GM10248 (cell line): ENCODE measurements at regions not wholly inside any gene's neighbourhood (a gene's known extent, or its start where the extent isn't known, plus 50 kb on each side); places are given as distances from the start of the nearest gene placed in this dataset.
A peak's percentile ranks its signal among the peaks of the same experiment; 100 is the strongest.

Experiments
- CTCF ChIA-PET: fragments of 300-600 bp; sonication (Branson Sonifier 250); formaldehyde crosslinking; extraction: SDS; loops from one replicate; lab custom pipeline; 2021; ENCODE audit warnings: antibody characterized with exemption; lab: Yijun Ruan, JAX
- POLR2A ChIA-PET: fragments of 350-650 bp; sonication (Branson Sonifier 250); formaldehyde crosslinking; extraction: SDS; loops from one replicate; lab custom pipeline; 2020; ENCODE audit warnings: antibody characterized with exemption; lab: Yijun Ruan, JAX
- DNase-seq: peaks from one replicate; pipeline ENCODE4 v3.0.0; 2012; ENCODE audit errors: extremely low spot score
- TF ChIP-seq, protein P1 (sequence below): IDR thresholded peaks from 2 replicates; pipeline ENCODE4 v1.5.1; 2012; ENCODE audit warnings: mild to moderate bottlenecking, low read depth; ENCODE audit errors: extremely low read depth, missing control alignments, control extremely low read depth

DNA sequence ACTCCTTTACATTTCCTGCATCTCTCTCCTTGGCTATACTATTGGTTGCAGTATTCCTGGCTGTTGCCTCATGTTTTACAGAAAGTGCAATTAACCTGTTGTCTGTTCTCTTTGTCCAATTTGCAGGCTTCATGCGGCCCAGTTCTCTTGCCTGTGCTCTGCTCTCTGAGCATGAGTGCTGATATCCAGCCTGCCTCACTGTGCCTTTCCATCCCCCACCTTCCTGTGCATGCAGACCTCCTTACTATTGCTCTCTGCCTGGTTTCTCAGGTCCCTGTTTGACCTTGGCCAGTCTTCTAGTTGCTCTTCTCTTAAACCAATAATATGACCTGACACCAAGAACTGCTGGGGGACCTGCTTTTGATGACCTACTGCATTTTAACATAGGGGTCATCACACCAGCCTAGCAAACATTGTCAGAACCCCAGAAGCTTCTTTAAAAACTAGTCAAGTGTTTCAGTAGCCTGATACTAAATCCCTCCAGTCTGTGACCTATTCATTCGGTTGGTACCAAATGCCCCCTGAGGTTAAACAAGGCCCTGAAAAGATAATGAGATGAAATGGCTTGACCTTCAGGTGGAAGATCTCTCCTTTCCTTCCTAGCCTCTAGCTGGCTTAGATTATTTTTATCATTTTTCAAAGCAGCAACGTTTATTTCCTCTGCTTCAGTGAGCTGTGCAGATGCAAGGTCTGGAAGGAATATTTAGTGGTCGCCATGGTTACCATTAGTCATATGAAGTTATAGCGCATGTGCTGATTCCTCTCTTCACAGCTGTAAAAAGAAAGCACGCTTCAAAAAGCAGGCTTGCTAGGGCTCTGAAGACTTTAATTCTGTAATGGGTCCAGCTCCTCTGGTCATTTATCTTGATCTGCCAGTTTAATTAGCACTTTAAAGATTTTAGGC lies 216.5 kb downstream of the PHLDA1 start:
- DNase-seq, result peak; percentile 14
- POLR2A ChIA-PET, result no interaction called here
- CTCF ChIA-PET, result interaction anchor here (1.1 to 1.2 kb wide), 2 partner anchors 10 to 216 kb away, joined by 3 read pairs; no protein-coding TSS in a partner anchor
- TF ChIP-seq, protein P1, sequence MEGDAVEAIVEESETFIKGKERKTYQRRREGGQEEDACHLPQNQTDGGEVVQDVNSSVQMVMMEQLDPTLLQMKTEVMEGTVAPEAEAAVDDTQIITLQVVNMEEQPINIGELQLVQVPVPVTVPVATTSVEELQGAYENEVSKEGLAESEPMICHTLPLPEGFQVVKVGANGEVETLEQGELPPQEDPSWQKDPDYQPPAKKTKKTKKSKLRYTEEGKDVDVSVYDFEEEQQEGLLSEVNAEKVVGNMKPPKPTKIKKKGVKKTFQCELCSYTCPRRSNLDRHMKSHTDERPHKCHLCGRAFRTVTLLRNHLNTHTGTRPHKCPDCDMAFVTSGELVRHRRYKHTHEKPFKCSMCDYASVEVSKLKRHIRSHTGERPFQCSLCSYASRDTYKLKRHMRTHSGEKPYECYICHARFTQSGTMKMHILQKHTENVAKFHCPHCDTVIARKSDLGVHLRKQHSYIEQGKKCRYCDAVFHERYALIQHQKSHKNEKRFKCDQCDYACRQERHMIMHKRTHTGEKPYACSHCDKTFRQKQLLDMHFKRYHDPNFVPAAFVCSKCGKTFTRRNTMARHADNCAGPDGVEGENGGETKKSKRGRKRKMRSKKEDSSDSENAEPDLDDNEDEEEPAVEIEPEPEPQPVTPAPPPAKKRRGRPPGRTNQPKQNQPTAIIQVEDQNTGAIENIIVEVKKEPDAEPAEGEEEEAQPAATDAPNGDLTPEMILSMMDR, result no peak

DNA sequence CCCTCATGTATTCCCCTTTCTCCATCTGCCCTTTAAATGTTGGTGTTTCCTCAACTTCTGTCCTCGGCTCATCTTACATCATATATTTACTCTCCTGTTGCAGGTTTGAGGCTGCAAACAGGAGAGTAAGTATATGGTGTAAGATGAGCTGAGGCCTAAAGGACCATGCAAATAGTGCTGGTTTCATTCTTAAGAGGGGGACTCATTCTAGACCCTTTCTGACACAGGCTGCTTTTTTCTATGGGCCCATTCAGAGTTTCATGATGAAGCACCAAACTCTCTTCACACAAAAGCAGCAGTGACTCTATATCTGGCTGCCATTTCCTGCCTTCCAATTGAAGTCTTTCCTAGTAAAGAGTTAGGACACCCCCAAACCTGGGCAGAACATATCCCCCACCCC lies 218.5 kb downstream of the PHLDA1 start:
- TF ChIP-seq, protein P1, result no peak
- POLR2A ChIA-PET, result no interaction called here
- CTCF ChIA-PET, result interaction anchor here (2.0 kb wide), 1 partner anchor 10 kb away, joined by 8 read pairs; no protein-coding TSS in a partner anchor
- DNase-seq, result no peak

DNA sequence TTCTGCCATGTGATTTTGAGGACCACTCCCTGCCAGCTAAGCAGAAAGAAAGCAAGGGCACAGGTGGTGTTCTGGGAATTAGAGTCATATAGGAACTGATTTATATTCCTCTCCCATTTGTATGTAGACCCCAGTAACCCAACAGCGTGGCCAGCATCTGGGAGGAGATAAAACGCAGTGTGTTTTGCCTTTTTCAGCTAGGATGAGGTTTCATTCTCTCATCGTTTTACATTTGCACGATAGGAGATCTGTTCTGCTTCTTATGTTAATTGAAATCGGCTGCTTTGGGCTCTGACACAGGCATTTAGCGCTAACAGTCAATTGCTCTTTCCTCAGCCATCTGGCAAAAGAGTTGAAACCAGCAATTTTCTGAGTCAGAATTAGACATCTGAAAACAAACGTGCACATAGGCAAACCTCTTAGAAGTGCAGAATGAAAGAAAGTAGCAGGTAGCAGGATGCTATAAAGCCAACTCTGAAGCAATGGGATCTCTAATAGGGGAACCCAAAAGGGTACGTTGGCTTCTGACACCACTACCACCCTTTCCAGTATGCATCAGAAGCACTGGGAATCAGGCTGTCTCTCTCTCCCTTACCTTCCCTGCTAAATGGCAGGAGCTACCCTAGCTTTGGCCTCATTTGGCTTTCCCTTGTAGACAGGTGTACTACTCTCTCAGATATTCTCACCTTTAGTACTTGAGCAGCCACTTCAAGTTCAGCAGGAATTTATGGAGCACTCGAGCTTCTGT lies 219.1 kb downstream of the PHLDA1 start:
- POLR2A ChIA-PET, result no interaction called here
- CTCF ChIA-PET, result interaction anchor here (2.0 kb wide), 1 partner anchor 9 kb away, joined by 8 read pairs; no protein-coding TSS in a partner anchor
- no peak for DNase-seq
- TF ChIP-seq, protein P1, result no peak

DNA sequence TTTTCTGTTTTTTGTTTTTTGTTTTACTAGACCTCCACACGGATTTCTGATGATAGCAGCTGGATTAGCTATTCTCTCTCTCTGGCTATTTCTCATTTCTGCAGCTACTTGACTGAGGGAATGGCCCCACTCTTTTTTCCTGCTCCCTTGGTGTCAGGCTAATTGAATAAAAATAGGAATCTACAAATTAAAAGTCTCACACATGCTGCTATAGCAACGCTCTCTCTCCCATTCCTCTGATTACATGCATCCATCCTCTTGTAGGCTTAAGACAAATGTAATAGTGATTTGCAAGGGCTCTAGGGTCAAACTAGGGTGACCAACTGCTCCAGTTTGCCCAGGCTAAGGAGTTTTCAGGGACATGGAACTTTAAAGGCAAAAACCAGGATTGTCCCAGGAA lies 221.8 kb downstream of the PHLDA1 start:
- DNase-seq, result no peak
- ChIA-PET CTCF (no interaction called here), POLR2A (no interaction called here)
- TF ChIP-seq, protein P1, result no peak

DNA sequence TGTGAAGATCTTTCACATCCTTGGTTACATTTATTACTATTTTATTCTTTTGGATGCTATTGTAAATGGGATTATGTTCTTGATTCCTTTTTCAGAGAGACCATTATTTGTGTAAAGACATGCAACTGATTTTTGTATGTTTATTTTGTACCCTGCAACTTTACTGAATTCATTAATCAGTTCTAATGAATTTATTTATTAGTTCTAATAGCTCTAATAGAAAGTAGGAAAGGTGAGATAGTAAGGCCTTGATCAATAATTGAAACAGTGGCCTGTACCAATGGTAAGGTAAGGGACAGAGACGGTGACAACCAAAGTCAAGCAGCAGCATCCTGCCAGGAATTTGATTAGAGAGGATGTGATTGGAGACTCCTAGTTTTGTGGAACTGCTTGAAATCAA lies 224.1 kb downstream of the PHLDA1 start:
- ChIA-PET POLR2A (no interaction called here), CTCF (interaction anchor here (1.0 kb wide), 1 partner anchor 10 kb away, joined by 3 read pairs; no protein-coding TSS in a partner anchor)
- DNase-seq, result no peak
- TF ChIP-seq, protein P1, result no peak

DNA sequence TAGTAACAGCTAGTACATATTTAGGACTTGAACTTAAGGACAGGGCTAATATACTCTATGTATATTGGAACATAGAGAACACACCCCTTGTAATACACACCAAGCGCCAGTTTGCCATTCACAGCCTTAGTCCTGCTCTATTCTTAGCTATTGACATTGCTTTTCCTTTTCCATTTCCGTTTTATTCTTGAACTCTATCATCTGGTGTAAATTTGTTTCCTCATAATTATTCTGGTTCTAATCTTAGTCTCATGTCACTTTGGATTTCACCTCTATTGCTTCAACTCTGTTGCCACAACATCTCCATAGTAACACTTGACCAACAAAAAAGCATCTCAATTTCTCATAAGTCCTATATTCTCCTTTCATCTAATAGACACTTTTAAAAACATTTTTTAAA lies 225.7 kb downstream of the PHLDA1 start:
- no peak for DNase-seq
- TF ChIP-seq, protein P1, result no peak
- ChIA-PET CTCF (interaction anchor here (1.1 to 1.4 kb wide), 3 partner anchors 12 to 321 kb away, joined by 3 read pairs; no protein-coding TSS in a partner anchor), POLR2A (no interaction called here)
